ENCODE measurements at regions not wholly inside any gene's neighbourhood (a gene's known extent, or its start where the extent isn't known, plus 50 kb on each side); places are given as distances from the start of the nearest gene placed in this dataset.

- ATAC-seq (peak; percentile 42; the same call in 1 of the 2 replicates), DNase-seq (peak; percentile 61)
- Histone ChIP-seq H3K4me3 (ENCODE audit: low read length) (no peak overlapping the region), H3F3A (ENCODE audit: low read length, unreplicated experiment) (no peaks in the 10 kb centered on the region), H3K27me3 (ENCODE audit: low read length) (no peaks in the 10 kb centered on the region), H3K36me3 (ENCODE audit: low read depth, low read length) (no peaks in the 10 kb centered on the region), H4K20me1 (ENCODE audit: low read length) (no peaks in the 10 kb centered on the region), H3K4me1 (ENCODE audit: insufficient read depth, low read length) (peaks cover 24% of the 10 kb centered on the region), H3K9me2 (replicated peaks; ENCODE audit: low read length) (no peaks in the 10 kb centered on the region), H3K4me2 (ENCODE audit: low read length) (peak overlapping the region; percentile 28), H2AFZ (ENCODE audit: low read length) (no peak overlapping the region), H3K9ac (ENCODE audit: low read length) (no peak overlapping the region), H3K9me3 (ENCODE audit: low read length) (no peaks in the 10 kb centered on the region), H3K27ac (ENCODE audit: low read length) (0 out of 2 replicates have a peak overlapping the region, but pooled peaks have one; percentile 11), H3K79me2 (ENCODE audit: low read length) (no peaks in the 10 kb centered on the region)
- TF ChIP-seq EZH2 (IDR thresholded peaks at IDR 0.05; ENCODE audit: low read length, unreplicated experiment) (no peak), CTCF (conservative IDR thresholded peaks at IDR 0.05; ENCODE audit: low read depth, low read length) (no peak), EZH2phosphoT487 (IDR thresholded peaks at IDR 0.05; ENCODE audit: borderline replicate concordance, low read length) (no peak)
- BruUV-seq (replicated peaks): no TSS peak
- intact Hi-C loops (cut with micrococcal nuclease): no loop called here
- CTCF ChIA-PET: no interaction called here
- POLR2A ChIA-PET (ENCODE audit: unreplicated experiment): no interaction called here
These were observed 219.8 kb downstream of the TFAP2A start for GRCh38 chr6:10194816-10195672.

- peak; percentile 69 for DNase-seq
- no peaks in the 10 kb centered on the region for H3K9me2 ChIP-seq (replicated peaks; ENCODE audit: low read length)
- no peaks in the 10 kb centered on the region for H3K9me3 ChIP-seq (ENCODE audit: low read length)
- ChIA-PET POLR2A (ENCODE audit: unreplicated experiment) (no interaction called here), CTCF (no interaction called here)
- no peak for TF ChIP-seq CTCF (conservative IDR thresholded peaks at IDR 0.05; ENCODE audit: low read depth, low read length)
- no peak for TF ChIP-seq EZH2phosphoT487 (IDR thresholded peaks at IDR 0.05; ENCODE audit: borderline replicate concordance, low read length)
- TF ChIP-seq EZH2 (IDR thresholded peaks at IDR 0.05; ENCODE audit: low read length, unreplicated experiment): no peak
- H3K79me2 ChIP-seq (ENCODE audit: low read length): no peaks in the 10 kb centered on the region
- H2AFZ ChIP-seq (ENCODE audit: low read length): no peak overlapping the region
- no peak overlapping the region for H3K9ac ChIP-seq (ENCODE audit: low read length)
- ATAC-seq: no peak
- intact Hi-C loops (cut with micrococcal nuclease): no loop called here
- H3K4me2 ChIP-seq (ENCODE audit: low read length): no peak overlapping the region
- H3F3A ChIP-seq (ENCODE audit: low read length, unreplicated experiment): no peaks in the 10 kb centered on the region
- H3K27ac ChIP-seq (ENCODE audit: low read length): peak overlapping the region; percentile 61
- BruUV-seq (replicated peaks): no TSS peak
- no peaks in the 10 kb centered on the region for H3K36me3 ChIP-seq (ENCODE audit: low read depth, low read length)
- no peaks in the 10 kb centered on the region for H3K27me3 ChIP-seq (ENCODE audit: low read length)
- no peaks in the 10 kb centered on the region for H4K20me1 ChIP-seq (ENCODE audit: low read length)
- no peak overlapping the region for H3K4me3 ChIP-seq (ENCODE audit: low read length)
- H3K4me1 ChIP-seq (ENCODE audit: insufficient read depth, low read length): peaks cover 24% of the 10 kb centered on the region
These were observed 221.6 kb downstream of the TFAP2A start for GRCh38 chr6:10193321-10193720.

GRCh38 chr6:10190042-10190441 is 224.8 kb downstream of the TFAP2A start:
- no TSS peak for BruUV-seq (replicated peaks)
- no peak for TF ChIP-seq EZH2 (IDR thresholded peaks at IDR 0.05; ENCODE audit: low read length, unreplicated experiment)
- TF ChIP-seq CTCF (conservative IDR thresholded peaks at IDR 0.05; ENCODE audit: low read depth, low read length): no peak
- TF ChIP-seq EZH2phosphoT487 (IDR thresholded peaks at IDR 0.05; ENCODE audit: borderline replicate concordance, low read length): no peak
- Histone ChIP-seq H3K9me2 (replicated peaks; ENCODE audit: low read length) (no peaks in the 10 kb centered on the region), H3K9me3 (ENCODE audit: low read length) (no peaks in the 10 kb centered on the region), H3K9ac (ENCODE audit: low read length) (no peak overlapping the region), H3K27ac (ENCODE audit: low read length) (no peak overlapping the region), H3K4me3 (ENCODE audit: low read length) (no peak overlapping the region), H3K36me3 (ENCODE audit: low read depth, low read length) (no peaks in the 10 kb centered on the region), H2AFZ (ENCODE audit: low read length) (no peak overlapping the region), H3F3A (ENCODE audit: low read length, unreplicated experiment) (no peaks in the 10 kb centered on the region), H3K27me3 (ENCODE audit: low read length) (no peaks in the 10 kb centered on the region), H3K4me2 (ENCODE audit: low read length) (no peak overlapping the region), H3K4me1 (ENCODE audit: insufficient read depth, low read length) (peaks cover 13% of the 10 kb centered on the region), H3K79me2 (ENCODE audit: low read length) (no peaks in the 10 kb centered on the region), H4K20me1 (ENCODE audit: low read length) (no peaks in the 10 kb centered on the region)
- POLR2A ChIA-PET (ENCODE audit: unreplicated experiment): no interaction called here
- no peak for ATAC-seq
- intact Hi-C loops (cut with micrococcal nuclease): no loop called here
- CTCF ChIA-PET: interaction anchor here (0.5 kb wide), 1 partner anchor 245 kb away, joined by 5 read pairs; no protein-coding TSS in a partner anchor
- DNase-seq: peak; percentile 16

All from PC-3 (cell line).